HG03097 (cell line): ENCODE measurements at regions not wholly inside any gene's neighbourhood (a gene's known extent, or its start where the extent isn't known, plus 50 kb on each side); places are given as distances from the start of the nearest gene placed in this dataset.
"Not testable (repeated sequence)": the region's sequence is repeated elsewhere in the genome, so short reads cannot be mapped to it uniquely, and the experiment has no call there.

Experiments
- ATAC-seq: cut with Tn5 transposase; IDR thresholded peaks from one replicate; pipeline ENCODE4 v1.9.1; 2021; ENCODE audit not compliant: unreplicated experiment, low FRiP score

- no peak for ATAC-seq
Observed at GRCh38 chr12:78331181-78331580, 500.5 kb downstream of the NAV3 start.

- no peak for ATAC-seq
Observed at GRCh38 chr12:78331753-78332152, 501.1 kb downstream of the NAV3 start.

- no peak for ATAC-seq
Observed at GRCh38 chr12:78338054-78338785, 507.5 kb downstream of the NAV3 start.

- no peak for ATAC-seq
Observed at GRCh38 chr12:78340406-78340805, 509.7 kb downstream of the NAV3 start.

- ATAC-seq, result no peak
Observed at GRCh38 chr12:78343657-78344056, 513.0 kb downstream of the NAV3 start.

- no peak for ATAC-seq
Observed at GRCh38 chr12:78359520-78359919, 505.1 kb upstream of the SYT1 start.

GRCh38 chr12:78361683-78362082 lies 502.9 kb upstream of the SYT1 start:
- no peak for ATAC-seq

GRCh38 chr12:78371284-78371683 lies 493.3 kb upstream of the SYT1 start:
- ATAC-seq, result no peak

GRCh38 chr12:78375461-78375860 lies 489.1 kb upstream of the SYT1 start:
- ATAC-seq, result no peak

GRCh38 chr12:78376257-78376656 lies 488.3 kb upstream of the SYT1 start:
- no peak for ATAC-seq

- not testable (repeated sequence) for ATAC-seq
Observed at GRCh38 chr12:78379065-78379464, 485.5 kb upstream of the SYT1 start.

- ATAC-seq, result no peak
Observed at GRCh38 chr12:78383414-78383813, 481.2 kb upstream of the SYT1 start.

- no peak for ATAC-seq
Observed at GRCh38 chr12:78384541-78384940, 480.0 kb upstream of the SYT1 start.

GRCh38 chr12:78385541-78385940 lies 479.0 kb upstream of the SYT1 start:
- ATAC-seq, result no peak

GRCh38 chr12:78386871-78387270 lies 477.7 kb upstream of the SYT1 start:
- ATAC-seq, result no peak

GRCh38 chr12:78387721-78388120 lies 476.9 kb upstream of the SYT1 start:
- ATAC-seq, result no peak

- no peak for ATAC-seq
Observed at GRCh38 chr12:78388461-78388860, 476.1 kb upstream of the SYT1 start.

GRCh38 chr12:78390920-78391319 lies 473.7 kb upstream of the SYT1 start:
- ATAC-seq, result no peak

GRCh38 chr12:78392918-78393317 lies 471.7 kb upstream of the SYT1 start:
- ATAC-seq, result no peak

GRCh38 chr12:78395961-78396360 lies 468.6 kb upstream of the SYT1 start:
- no peak for ATAC-seq

- ATAC-seq, result no peak
Observed at GRCh38 chr12:78396538-78396937, 468.0 kb upstream of the SYT1 start.

GRCh38 chr12:78398750-78399149 lies 465.8 kb upstream of the SYT1 start:
- no peak for ATAC-seq
